ENCODE measurements at regions not wholly inside any gene's neighbourhood (a gene's known extent, or its start where the extent isn't known, plus 50 kb on each side); places are given as distances from the start of the nearest gene placed in this dataset.

GRCh38 chr6:10235344-10235743 is 179.5 kb downstream of the TFAP2A start:
- DNase-seq = no peak

- DNase-seq = no peak
Measured at GRCh38 chr6:10230531-10230930, 184.3 kb downstream of the TFAP2A start.

GRCh38 chr6:10223841-10224240 is 191.0 kb downstream of the TFAP2A start:
- no peak for DNase-seq

GRCh38 chr6:10221178-10221577 is 193.7 kb downstream of the TFAP2A start:
- DNase-seq = no peak

- DNase-seq = no peak
Measured at GRCh38 chr6:10219510-10219909, 195.4 kb downstream of the TFAP2A start.

GRCh38 chr6:10217111-10217510 is 197.8 kb downstream of the TFAP2A start:
- no peak for DNase-seq

GRCh38 chr6:10215326-10216110 is 199.4 kb downstream of the TFAP2A start:
- no peak for DNase-seq

GRCh38 chr6:10210052-10210451 is 204.8 kb downstream of the TFAP2A start:
- no peak for DNase-seq

- DNase-seq = no peak
Measured at GRCh38 chr6:10205892-10206291, 209.0 kb downstream of the TFAP2A start.

GRCh38 chr6:10205120-10205519 is 209.8 kb downstream of the TFAP2A start:
- no peak for DNase-seq

GRCh38 chr6:10203651-10204050 is 211.2 kb downstream of the TFAP2A start:
- no peak for DNase-seq

- no peak for DNase-seq
Measured at GRCh38 chr6:10202581-10202980, 212.3 kb downstream of the TFAP2A start.

- no peak for DNase-seq
Measured at GRCh38 chr6:10201606-10202510, 213.0 kb downstream of the TFAP2A start.

- no peak for DNase-seq
Measured at GRCh38 chr6:10196090-10196489, 218.8 kb downstream of the TFAP2A start.

GRCh38 chr6:10194816-10195672 is 219.8 kb downstream of the TFAP2A start:
- DNase-seq = no peak

- no peak for DNase-seq
Measured at GRCh38 chr6:10193321-10193720, 221.6 kb downstream of the TFAP2A start.

- no peak for DNase-seq
Measured at GRCh38 chr6:10190042-10190441, 224.8 kb downstream of the TFAP2A start.

- DNase-seq = no peak
Measured at GRCh38 chr6:10184371-10185227, 230.3 kb downstream of the TFAP2A start.

- no peak for DNase-seq
Measured at GRCh38 chr6:10180138-10181074, 234.5 kb downstream of the TFAP2A start.

GRCh38 chr6:10177704-10178103 is 237.2 kb downstream of the TFAP2A start:
- no peak for DNase-seq

- DNase-seq = no peak
Measured at GRCh38 chr6:10175362-10175761, 239.5 kb downstream of the TFAP2A start.

Measured in stimulated activated naive CD4-positive, alpha-beta T cell treated with Interleukin-2 at 50 U/mL for 16 hours (primary cell).